ENCODE measurements at regions not wholly inside any gene's neighbourhood (a gene's known extent, or its start where the extent isn't known, plus 50 kb on each side); places are given as distances from the start of the nearest gene placed in this dataset.
"Not testable (repeated sequence)": the region's sequence is repeated elsewhere in the genome, so short reads cannot be mapped to it uniquely, and the experiment has no call there.

GRCh38 chrX:46178763-46179162, 366.5 kb downstream of the ZNF674 start:
- in situ Hi-C loops (cut with MboI; ENCODE audit: low sequenced_read_pairs), result no loop called here

GRCh38 chrX:46173159-46173558, 372.1 kb downstream of the ZNF674 start:
- in situ Hi-C loops (cut with MboI; ENCODE audit: low sequenced_read_pairs), result no loop called here

GRCh38 chrX:46171457-46171856, 373.8 kb downstream of the ZNF674 start:
- in situ Hi-C loops (cut with MboI; ENCODE audit: low sequenced_read_pairs), result not testable (repeated sequence)

- in situ Hi-C loops (cut with MboI; ENCODE audit: low sequenced_read_pairs), result no loop called here
These were observed 375.4 kb downstream of the ZNF674 start for GRCh38 chrX:46169808-46170207.

- in situ Hi-C loops (cut with MboI; ENCODE audit: low sequenced_read_pairs), result no loop called here
These were observed 377.0 kb downstream of the ZNF674 start for GRCh38 chrX:46168254-46168653.

GRCh38 chrX:46165866-46166265, 379.4 kb downstream of the ZNF674 start:
- in situ Hi-C loops (cut with MboI; ENCODE audit: low sequenced_read_pairs), result no loop called here

- in situ Hi-C loops (cut with MboI; ENCODE audit: low sequenced_read_pairs), result no loop called here
These were observed 379.8 kb downstream of the ZNF674 start for GRCh38 chrX:46165411-46165810.

GRCh38 chrX:46152756-46153155, 392.5 kb downstream of the ZNF674 start:
- in situ Hi-C loops (cut with MboI; ENCODE audit: low sequenced_read_pairs), result no loop called here

- in situ Hi-C loops (cut with MboI; ENCODE audit: low sequenced_read_pairs), result not testable (repeated sequence)
These were observed 393.9 kb downstream of the ZNF674 start for GRCh38 chrX:46151332-46151731.

- in situ Hi-C loops (cut with MboI; ENCODE audit: low sequenced_read_pairs), result no loop called here
These were observed 400.7 kb downstream of the ZNF674 start for GRCh38 chrX:46144566-46144965.

GRCh38 chrX:46140272-46140671, 404.9 kb downstream of the ZNF674 start:
- in situ Hi-C loops (cut with MboI; ENCODE audit: low sequenced_read_pairs), result no loop called here

- in situ Hi-C loops (cut with MboI; ENCODE audit: low sequenced_read_pairs), result no loop called here
These were observed 415.0 kb downstream of the ZNF674 start for GRCh38 chrX:46130247-46130646.

GRCh38 chrX:46125111-46125510, 420.1 kb downstream of the ZNF674 start:
- in situ Hi-C loops (cut with MboI; ENCODE audit: low sequenced_read_pairs), result no loop called here

GRCh38 chrX:46117234-46117633, 428.0 kb downstream of the ZNF674 start:
- in situ Hi-C loops (cut with MboI; ENCODE audit: low sequenced_read_pairs), result no loop called here

- in situ Hi-C loops (cut with MboI; ENCODE audit: low sequenced_read_pairs), result not testable (repeated sequence)
These were observed 457.9 kb downstream of the ZNF674 start for GRCh38 chrX:46087310-46087709.

GRCh38 chrX:46080121-46080520, 465.1 kb downstream of the ZNF674 start:
- in situ Hi-C loops (cut with MboI; ENCODE audit: low sequenced_read_pairs), result not testable (repeated sequence)

GRCh38 chrX:46072791-46073190, 472.4 kb downstream of the ZNF674 start:
- in situ Hi-C loops (cut with MboI; ENCODE audit: low sequenced_read_pairs), result no loop called here

- in situ Hi-C loops (cut with MboI; ENCODE audit: low sequenced_read_pairs), result no loop called here
These were observed 472.8 kb downstream of the ZNF674 start for GRCh38 chrX:46072372-46072771.

- in situ Hi-C loops (cut with MboI; ENCODE audit: low sequenced_read_pairs), result no loop called here
These were observed 474.8 kb downstream of the ZNF674 start for GRCh38 chrX:46070421-46070820.

GRCh38 chrX:46059316-46059715, 485.9 kb downstream of the ZNF674 start:
- in situ Hi-C loops (cut with MboI; ENCODE audit: low sequenced_read_pairs), result no loop called here

GRCh38 chrX:46044486-46044885, 500.7 kb downstream of the ZNF674 start:
- in situ Hi-C loops (cut with MboI; ENCODE audit: low sequenced_read_pairs), result no loop called here

- in situ Hi-C loops (cut with MboI; ENCODE audit: low sequenced_read_pairs), result no loop called here
These were observed 505.2 kb downstream of the ZNF674 start for GRCh38 chrX:46040001-46040400.

- in situ Hi-C loops (cut with MboI; ENCODE audit: low sequenced_read_pairs), result no loop called here
These were observed 505.7 kb downstream of the ZNF674 start for GRCh38 chrX:46039526-46039925.

- in situ Hi-C loops (cut with MboI; ENCODE audit: low sequenced_read_pairs), result no loop called here
These were observed 508.7 kb downstream of the ZNF674 start for GRCh38 chrX:46036508-46036907.

Measured in HL-60/S4 treated with retinoic acid at 250 ng/mL for 4 days and 3 days (cell line).